ENCODE measurements at regions not wholly inside any gene's neighbourhood (a gene's known extent, or its start where the extent isn't known, plus 50 kb on each side); places are given as distances from the start of the nearest gene placed in this dataset.

DNA sequence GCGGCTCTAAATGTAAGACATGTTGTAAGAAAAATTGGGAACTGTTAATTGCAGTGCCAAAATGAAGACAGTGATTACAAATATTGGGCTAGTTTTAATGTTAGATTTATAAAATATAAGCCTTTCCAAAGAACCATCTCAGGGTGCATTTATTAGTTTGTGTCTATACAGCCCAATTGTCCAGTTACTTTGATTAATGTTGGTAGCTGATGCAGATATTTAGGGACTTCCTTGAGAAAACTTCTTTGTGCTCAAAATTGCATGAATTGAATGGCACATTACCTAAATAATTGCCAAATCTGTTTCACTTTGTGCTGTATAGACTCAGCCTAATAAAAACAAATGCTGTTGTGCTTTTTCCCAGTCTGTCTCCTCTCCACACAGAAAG, 83.7 kb downstream of the DAD1 start:
- no peak for TF ChIP-seq EZH2 (IDR thresholded peaks at IDR 0.05; ENCODE audit: low read length)
- TF ChIP-seq, protein P1, sequence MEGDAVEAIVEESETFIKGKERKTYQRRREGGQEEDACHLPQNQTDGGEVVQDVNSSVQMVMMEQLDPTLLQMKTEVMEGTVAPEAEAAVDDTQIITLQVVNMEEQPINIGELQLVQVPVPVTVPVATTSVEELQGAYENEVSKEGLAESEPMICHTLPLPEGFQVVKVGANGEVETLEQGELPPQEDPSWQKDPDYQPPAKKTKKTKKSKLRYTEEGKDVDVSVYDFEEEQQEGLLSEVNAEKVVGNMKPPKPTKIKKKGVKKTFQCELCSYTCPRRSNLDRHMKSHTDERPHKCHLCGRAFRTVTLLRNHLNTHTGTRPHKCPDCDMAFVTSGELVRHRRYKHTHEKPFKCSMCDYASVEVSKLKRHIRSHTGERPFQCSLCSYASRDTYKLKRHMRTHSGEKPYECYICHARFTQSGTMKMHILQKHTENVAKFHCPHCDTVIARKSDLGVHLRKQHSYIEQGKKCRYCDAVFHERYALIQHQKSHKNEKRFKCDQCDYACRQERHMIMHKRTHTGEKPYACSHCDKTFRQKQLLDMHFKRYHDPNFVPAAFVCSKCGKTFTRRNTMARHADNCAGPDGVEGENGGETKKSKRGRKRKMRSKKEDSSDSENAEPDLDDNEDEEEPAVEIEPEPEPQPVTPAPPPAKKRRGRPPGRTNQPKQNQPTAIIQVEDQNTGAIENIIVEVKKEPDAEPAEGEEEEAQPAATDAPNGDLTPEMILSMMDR (optimal IDR thresholded peaks at IDR 0.05 in 1 of 3, IDR thresholded peaks at IDR 0.05 in 1 of 3, conservative IDR thresholded peaks at IDR 0.05 in 1 of 3; ENCODE audit: extremely low read depth in 1 of 3, insufficient read depth in 2 of 3, low read length in 3 of 3), result no peak
- peaks cover 12% of the 10 kb centered on the region for H3K4me1 ChIP-seq (ENCODE audit: control insufficient read depth, extremely low read depth, insufficient read depth, low read length)
- no peaks in the 10 kb centered on the region for H4K20me1 ChIP-seq (ENCODE audit: control insufficient read depth, extremely low read depth, insufficient read depth, low read length)
- H3K9me1 ChIP-seq (ENCODE audit: control insufficient read depth, extremely low read depth, insufficient read depth, low read length), result no peaks in the 10 kb centered on the region
- no peak overlapping the region for H3K4me2 ChIP-seq (ENCODE audit: control insufficient read depth, extremely low read depth, insufficient read depth, low read depth, low read length)
- no peak overlapping the region for H3K9ac ChIP-seq (ENCODE audit: control insufficient read depth, extremely low read depth, insufficient read depth, low read length)
- no peaks in the 10 kb centered on the region for H3K36me3 ChIP-seq (ENCODE audit: control insufficient read depth in 2 of 2, extremely low read depth in 1 of 2, insufficient read depth in 2 of 2, low read length in 2 of 2)
- no peak overlapping the region for H3K27ac ChIP-seq (ENCODE audit: control insufficient read depth, insufficient read depth, low read length)
- dilution Hi-C loops (cut with MboI; ENCODE audit: extremely low pct_ligation_motif_present, low sequenced_read_pairs), result no loop called here
- no peak for FAIRE-seq
- DNase-seq (ENCODE audit: low read depth, low spot score), result no peak
- no peak overlapping the region for H2AFZ ChIP-seq (ENCODE audit: control insufficient read depth, low read length)
- H3K27me3 ChIP-seq (ENCODE audit: control insufficient read depth, extremely low read depth, insufficient read depth, low read length), result no peaks in the 10 kb centered on the region
- H3K4me3 ChIP-seq (ENCODE audit: control insufficient read depth in 2 of 3, extremely low read depth in 1 of 3, insufficient read depth in 2 of 3, low read depth in 1 of 3, low read length in 3 of 3), result no peak overlapping the region
- H3K79me2 ChIP-seq (ENCODE audit: control insufficient read depth, insufficient read depth, low read length), result no peaks in the 10 kb centered on the region
- H3K9me3 ChIP-seq (ENCODE audit: control insufficient read depth, low read depth, low read length), result no peaks in the 10 kb centered on the region

GRCh38 chr14:22502551-22502950, 86.5 kb downstream of the DAD1 start:
- no peaks in the 10 kb centered on the region for H3K79me2 ChIP-seq (ENCODE audit: control insufficient read depth, insufficient read depth, low read length)
- peaks cover 17% of the 10 kb centered on the region for H3K4me1 ChIP-seq (ENCODE audit: control insufficient read depth, extremely low read depth, insufficient read depth, low read length)
- H3K4me2 ChIP-seq (ENCODE audit: control insufficient read depth, extremely low read depth, insufficient read depth, low read depth, low read length), result peak overlapping the region; percentile 9
- H3K27ac ChIP-seq (ENCODE audit: control insufficient read depth, insufficient read depth, low read length), result no peak overlapping the region
- no peak for TF ChIP-seq EZH2 (IDR thresholded peaks at IDR 0.05; ENCODE audit: low read length)
- TF ChIP-seq, protein P1 (optimal IDR thresholded peaks at IDR 0.05 in 1 of 3, IDR thresholded peaks at IDR 0.05 in 1 of 3, conservative IDR thresholded peaks at IDR 0.05 in 1 of 3; ENCODE audit: extremely low read depth in 1 of 3, insufficient read depth in 2 of 3, low read length in 3 of 3), result no peak
- peak overlapping the region; percentile 5 for H2AFZ ChIP-seq (ENCODE audit: control insufficient read depth, low read length)
- dilution Hi-C loops (cut with MboI; ENCODE audit: extremely low pct_ligation_motif_present, low sequenced_read_pairs), result no loop called here
- peak; percentile 61 for FAIRE-seq
- no peaks in the 10 kb centered on the region for H3K27me3 ChIP-seq (ENCODE audit: control insufficient read depth, extremely low read depth, insufficient read depth, low read length)
- H3K9me1 ChIP-seq (ENCODE audit: control insufficient read depth, extremely low read depth, insufficient read depth, low read length), result no peaks in the 10 kb centered on the region
- no peak overlapping the region for H3K4me3 ChIP-seq (ENCODE audit: control insufficient read depth in 2 of 3, extremely low read depth in 1 of 3, insufficient read depth in 2 of 3, low read depth in 1 of 3, low read length in 3 of 3)
- H4K20me1 ChIP-seq (ENCODE audit: control insufficient read depth, extremely low read depth, insufficient read depth, low read length), result no peaks in the 10 kb centered on the region
- no peak for DNase-seq (ENCODE audit: low read depth, low spot score)
- H3K36me3 ChIP-seq (ENCODE audit: control insufficient read depth in 2 of 2, extremely low read depth in 1 of 2, insufficient read depth in 2 of 2, low read length in 2 of 2), result no peaks in the 10 kb centered on the region
- no peak overlapping the region for H3K9ac ChIP-seq (ENCODE audit: control insufficient read depth, extremely low read depth, insufficient read depth, low read length)
- H3K9me3 ChIP-seq (ENCODE audit: control insufficient read depth, low read depth, low read length), result no peaks in the 10 kb centered on the region
